Panc1 (cell line): ENCODE measurements at regions not wholly inside any gene's neighbourhood (a gene's known extent, or its start where the extent isn't known, plus 50 kb on each side); places are given as distances from the start of the nearest gene placed in this dataset.

Experiments used
- ATAC-seq: fragments of 200-7000 bp; cut with Tn5 transposase; 2 replicates; pipeline ENCODE4 v1.9.1; 2020; ENCODE audit warnings: mild to moderate bottlenecking, moderate library complexity
- BruUV-seq: library from RNA; stranded (reverse); fragments of 400-500 nt; replicated peaks from 2 replicates; lab custom pipeline; 2021; lab: Mats Ljungman, UMichigan
- CTCF ChIA-PET: fragments of 300-600 bp; sonication (Branson Sonifier 250); formaldehyde crosslinking; loops from one replicate; lab custom pipeline; 2022; ENCODE audit warnings: antibody characterized with exemption; lab: Charles Lee
- POLR2A ChIA-PET: fragments of 300-600 bp; sonication (Branson Sonifier 250); formaldehyde crosslinking; loops from one replicate; lab custom pipeline; 2022; ENCODE audit warnings: antibody characterized with exemption; lab: Charles Lee
- DNase-seq: peaks from one replicate; pipeline ENCODE4 v3.0.0-alpha.2; 2010; ENCODE audit warnings: low read depth, low spot score
- H3K27ac ChIP-seq: 2 replicates; pipeline ENCODE4 v1.5.1; 2011; ENCODE audit warnings: mild to moderate bottlenecking, low read length, inconsistent platforms
- H3K27me3 ChIP-seq: fragments of 200-500 bp; sonication (Bioruptor generic); 2 replicates; pipeline ENCODE4 v1.6.0; 2014; ENCODE audit warnings: low read length, inconsistent platforms; ENCODE audit not compliant: control insufficient read depth, insufficient read depth
- H3K36me3 ChIP-seq: fragments of 200-500 bp; sonication (Bioruptor generic); 2 replicates; pipeline ENCODE4 v1.5.1; 2014; ENCODE audit warnings: inconsistent platforms, mild to moderate bottlenecking, low read length, moderate library complexity; ENCODE audit not compliant: control insufficient read depth, insufficient read depth
- H3K4me1 ChIP-seq: 2 replicates; pipeline ENCODE4 v1.5.1; 2011; ENCODE audit warnings: inconsistent platforms, mild to moderate bottlenecking, low read length, moderate library complexity; ENCODE audit not compliant: control insufficient read depth, insufficient read depth
- H3K4me3 ChIP-seq, 2 experiments: 2 replicates each; pipeline ENCODE4 v1.5.1; 2011 to 2012; ENCODE audit warnings: low read depth in 2 of 2, low read length in 2 of 2, mild to moderate bottlenecking in 2 of 2, inconsistent platforms in 1 of 2, moderate library complexity in 1 of 2
- H3K9me3 ChIP-seq: fragments of 200-500 bp; sonication (Bioruptor generic); 2 replicates; pipeline ENCODE4 v1.5.1; 2014; ENCODE audit warnings: low read depth, mild to moderate bottlenecking, inconsistent platforms, low read length, moderate library complexity; ENCODE audit not compliant: control insufficient read depth, insufficient read depth
- CTCF ChIP-seq: fragments of 450-650 bp; IDR thresholded peaks from 2 replicates; pipeline ENCODE4 v1.5.1; 2017; ENCODE audit warnings: mild to moderate bottlenecking
- POLR2AphosphoS5 ChIP-seq: IDR thresholded peaks from 2 replicates; pipeline ENCODE4 v1.6.1; 2012; ENCODE audit warnings: mild to moderate bottlenecking, low read depth, low read length, moderate library complexity
- SIN3A ChIP-seq: IDR thresholded peaks from 2 replicates; pipeline ENCODE4 v1.6.1; 2012; ENCODE audit warnings: low read depth, mild to moderate bottlenecking, low read length, moderate library complexity, borderline replicate concordance; ENCODE audit not compliant: insufficient read depth
- TCF7L2 ChIP-seq: IDR thresholded peaks from 2 replicates; pipeline ENCODE4 v1.6.1; 2011; ENCODE audit warnings: mild to moderate bottlenecking, low read depth, low read length, inconsistent platforms
- in situ Hi-C: cut with HindIII; loops from 2 replicates; pipeline ENCODE4 v1.10.0; 2016; ENCODE audit warnings: low sequenced_read_pairs, low pct_unique_long_range_greater_than_20kb
- intact Hi-C: fragments of 100-400 bp; cut with micrococcal nuclease; formaldehyde crosslinking; loops from one replicate; pipeline ENCODE4 v1.10.0; 2022; ENCODE audit not compliant: unreplicated experiment
- TF ChIP-seq, protein P1 (sequence below), 2 experiments: IDR thresholded peaks; 2 replicates each; pipeline ENCODE4 v1.6.1; 2011 to 2012; ENCODE audit warnings: low read depth in 2 of 2, control low read depth in 1 of 2, low read length in 1 of 2, mild to moderate bottlenecking in 1 of 2, moderate library complexity in 1 of 2; ENCODE audit not compliant: insufficient read depth in 1 of 2

- ChIA-PET CTCF (no interaction called here), POLR2A (no interaction called here)
- Histone ChIP-seq H3K27ac (no peak overlapping the region), H3K27me3 (no peaks in the 10 kb centered on the region), H3K36me3 (no peaks in the 10 kb centered on the region), H3K4me1 (no peaks in the 10 kb centered on the region), H3K4me3 (no peak overlapping the region), H3K9me3 (no peaks in the 10 kb centered on the region)
- in situ Hi-C loops (no loop called here), intact Hi-C loops (no loop called here)
- no peak for DNase-seq
- TF ChIP-seq, protein P1, sequence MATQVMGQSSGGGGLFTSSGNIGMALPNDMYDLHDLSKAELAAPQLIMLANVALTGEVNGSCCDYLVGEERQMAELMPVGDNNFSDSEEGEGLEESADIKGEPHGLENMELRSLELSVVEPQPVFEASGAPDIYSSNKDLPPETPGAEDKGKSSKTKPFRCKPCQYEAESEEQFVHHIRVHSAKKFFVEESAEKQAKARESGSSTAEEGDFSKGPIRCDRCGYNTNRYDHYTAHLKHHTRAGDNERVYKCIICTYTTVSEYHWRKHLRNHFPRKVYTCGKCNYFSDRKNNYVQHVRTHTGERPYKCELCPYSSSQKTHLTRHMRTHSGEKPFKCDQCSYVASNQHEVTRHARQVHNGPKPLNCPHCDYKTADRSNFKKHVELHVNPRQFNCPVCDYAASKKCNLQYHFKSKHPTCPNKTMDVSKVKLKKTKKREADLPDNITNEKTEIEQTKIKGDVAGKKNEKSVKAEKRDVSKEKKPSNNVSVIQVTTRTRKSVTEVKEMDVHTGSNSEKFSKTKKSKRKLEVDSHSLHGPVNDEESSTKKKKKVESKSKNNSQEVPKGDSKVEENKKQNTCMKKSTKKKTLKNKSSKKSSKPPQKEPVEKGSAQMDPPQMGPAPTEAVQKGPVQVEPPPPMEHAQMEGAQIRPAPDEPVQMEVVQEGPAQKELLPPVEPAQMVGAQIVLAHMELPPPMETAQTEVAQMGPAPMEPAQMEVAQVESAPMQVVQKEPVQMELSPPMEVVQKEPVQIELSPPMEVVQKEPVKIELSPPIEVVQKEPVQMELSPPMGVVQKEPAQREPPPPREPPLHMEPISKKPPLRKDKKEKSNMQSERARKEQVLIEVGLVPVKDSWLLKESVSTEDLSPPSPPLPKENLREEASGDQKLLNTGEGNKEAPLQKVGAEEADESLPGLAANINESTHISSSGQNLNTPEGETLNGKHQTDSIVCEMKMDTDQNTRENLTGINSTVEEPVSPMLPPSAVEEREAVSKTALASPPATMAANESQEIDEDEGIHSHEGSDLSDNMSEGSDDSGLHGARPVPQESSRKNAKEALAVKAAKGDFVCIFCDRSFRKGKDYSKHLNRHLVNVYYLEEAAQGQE (IDR thresholded peaks at IDR 0.05; ENCODE audit: insufficient read depth in 1 of 2, low read depth in 2 of 2, low read length in 1 of 2) = no peak
- TF ChIP-seq TCF7L2 (no peak), SIN3A (no peak), CTCF (no peak), POLR2AphosphoS5 (no peak)
- BruUV-seq = no TSS peak
- no peak for ATAC-seq
These were observed 183.9 kb upstream of the BMP4 start for GRCh38 chr14:54140551-54140950.

- Histone ChIP-seq H3K4me1 (no peaks in the 10 kb centered on the region), H3K36me3 (no peaks in the 10 kb centered on the region), H3K9me3 (no peaks in the 10 kb centered on the region), H3K27me3 (no peaks in the 10 kb centered on the region), H3K27ac (no peak overlapping the region), H3K4me3 (no peak overlapping the region)
- TF ChIP-seq SIN3A (no peak), POLR2AphosphoS5 (no peak), CTCF (no peak), TCF7L2 (no peak)
- TF ChIP-seq, protein P1 (IDR thresholded peaks at IDR 0.05; ENCODE audit: insufficient read depth in 1 of 2, low read depth in 2 of 2, low read length in 1 of 2) = no peak
- in situ Hi-C loops (no loop called here), intact Hi-C loops (no loop called here)
- no peak for DNase-seq
- ChIA-PET CTCF (no interaction called here), POLR2A (no interaction called here)
- BruUV-seq = no TSS peak
- ATAC-seq = no peak
These were observed 190.0 kb upstream of the BMP4 start for GRCh38 chr14:54146601-54147000.
